Gastrocnemius medialis (tissue), 4 donors: ENCODE measurements at regions not wholly inside any gene's neighbourhood (a gene's known extent, or its start where the extent isn't known, plus 50 kb on each side); places are given as distances from the start of the nearest gene placed in this dataset.
A peak's percentile ranks its signal among the peaks of the same experiment; 100 is the strongest.

Experiments
- ATAC-seq, 2 donors: fragments of 150-250 bp; one replicate each; pipeline ENCODE4 v1.9.1; 2016
- DNase-seq, 2 donors: peaks; one replicate each; pipeline ENCODE4 v3.0.0-alpha.2; 2019
- H3K27ac ChIP-seq, 4 donors: fragments of 200-600 bp; sonication (generic); 1 replicate in 1 of 4; 2 replicates in 3 of 4; pipeline ENCODE4 v1.5.1; 2016 to 2018; ENCODE audit warnings: mild to moderate bottlenecking in 2 of 4, moderate library complexity in 1 of 4
- H3K27me3 ChIP-seq, 3 donors: fragments of 200-600 bp; sonication (generic) in 2 of 3; 1 replicate in 1 of 3; 2 replicates in 2 of 3; pipeline versions ENCODE4 v1.5.1 to v1.6.0; 2016 to 2019; ENCODE audit warnings: mild to moderate bottlenecking in 1 of 3, moderate library complexity in 1 of 3
- H3K36me3 ChIP-seq, 2 donors: fragments of 200-600 bp; sonication (generic) in 1 of 2; one replicate each; pipeline ENCODE4 v1.5.1; 2017 to 2018
- H3K4me1 ChIP-seq, 2 donors: fragments of 200-600 bp; sonication (generic) in 1 of 2; one replicate each; pipeline ENCODE4 v1.5.1; 2016 to 2017; ENCODE audit warnings: mild to moderate bottlenecking in 2 of 2
- H3K4me3 ChIP-seq, 4 donors: fragments of 200-600 bp; sonication (generic) in 3 of 4; 1 replicate in 1 of 4; 2 replicates in 3 of 4; pipeline ENCODE4 v1.5.1; 2016 to 2019; ENCODE audit warnings: mild to moderate bottlenecking in 2 of 4
- H3K9me3 ChIP-seq, 3 donors: fragments of 200-600 bp; sonication (generic) in 2 of 3; 1 replicate in 1 of 3; 2 replicates in 2 of 3; pipeline ENCODE4 v1.5.1; 2016 to 2019
- POLR2A ChIP-seq, 2 donors: fragments of 450-650 bp; IDR thresholded peaks; one replicate each; pipeline ENCODE4 v1.6.1; 2017; ENCODE audit warnings: antibody characterized with exemption in 2 of 2, mild to moderate bottlenecking in 2 of 2, moderate library complexity in 2 of 2
- in situ Hi-C, 4 donors: fragments of 200-750 bp; cut with MboI; loops; one replicate each; pipeline versions ENCODE4 v1.15.0 to v1.8.0; 2017; ENCODE audit warnings: low sequenced_read_pairs in 4 of 4
- intact Hi-C: fragments of 100-400 bp; cut with DNase I; formaldehyde crosslinking; loops from one replicate; pipeline ENCODE4 v1.15.1; 2023; ENCODE audit warnings: low total_unique reads
- TF ChIP-seq, protein P1 (sequence below), 5 experiments: fragments of 450-650 bp in 3 of 5; fragments of 200-600 bp in 2 of 5; sonication (generic) in 2 of 5; IDR thresholded peaks in 4 of 5; conservative IDR thresholded peaks in 1 of 5; 1 replicate in 4 of 5; 2 replicates in 1 of 5; pipeline ENCODE4 v1.5.1; 2016 to 2019; ENCODE audit warnings: antibody characterized with exemption in 5 of 5, mild to moderate bottlenecking in 3 of 5, moderate library complexity in 3 of 5

GRCh38 chr3:126252373-126252772 is 72.0 kb upstream of the ALDH1L1 start:
- Histone ChIP-seq H3K36me3 (no peaks in the 10 kb centered on the region), H3K27ac (no peak overlapping the region), H3K9me3 (no peaks in the 10 kb centered on the region), H3K4me1 (no peaks in the 10 kb centered on the region), H3K4me3 (no peak overlapping the region), H3K27me3 (no peaks in the 10 kb centered on the region)
- ATAC-seq (no peak), DNase-seq (no peak)
- TF ChIP-seq, protein P1, sequence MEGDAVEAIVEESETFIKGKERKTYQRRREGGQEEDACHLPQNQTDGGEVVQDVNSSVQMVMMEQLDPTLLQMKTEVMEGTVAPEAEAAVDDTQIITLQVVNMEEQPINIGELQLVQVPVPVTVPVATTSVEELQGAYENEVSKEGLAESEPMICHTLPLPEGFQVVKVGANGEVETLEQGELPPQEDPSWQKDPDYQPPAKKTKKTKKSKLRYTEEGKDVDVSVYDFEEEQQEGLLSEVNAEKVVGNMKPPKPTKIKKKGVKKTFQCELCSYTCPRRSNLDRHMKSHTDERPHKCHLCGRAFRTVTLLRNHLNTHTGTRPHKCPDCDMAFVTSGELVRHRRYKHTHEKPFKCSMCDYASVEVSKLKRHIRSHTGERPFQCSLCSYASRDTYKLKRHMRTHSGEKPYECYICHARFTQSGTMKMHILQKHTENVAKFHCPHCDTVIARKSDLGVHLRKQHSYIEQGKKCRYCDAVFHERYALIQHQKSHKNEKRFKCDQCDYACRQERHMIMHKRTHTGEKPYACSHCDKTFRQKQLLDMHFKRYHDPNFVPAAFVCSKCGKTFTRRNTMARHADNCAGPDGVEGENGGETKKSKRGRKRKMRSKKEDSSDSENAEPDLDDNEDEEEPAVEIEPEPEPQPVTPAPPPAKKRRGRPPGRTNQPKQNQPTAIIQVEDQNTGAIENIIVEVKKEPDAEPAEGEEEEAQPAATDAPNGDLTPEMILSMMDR (IDR thresholded peaks at IDR 0.05 in 4 of 5, conservative IDR thresholded peaks at IDR 0.05 in 1 of 5), result no peak
- TF ChIP-seq POLR2A (IDR thresholded peaks at IDR 0.05), result no peak
- in situ Hi-C loops, result loop anchor here in 2 of 4 donors (5.0 to 10.0 kb wide), 2 partner anchors 135 to 222 kb away; partner anchors contain the start of gene ZXDC (in 2 of the 2)
- intact Hi-C loops, result no loop called here

GRCh38 chr3:126245811-126246727 is 65.7 kb upstream of the ALDH1L1 start:
- H3K9me3 ChIP-seq, result no peaks in the 10 kb centered on the region
- intact Hi-C loops, result loop anchor here (1.0 to 5.0 kb wide), 2 partner anchors 114 to 143 kb away; no protein-coding TSS in a partner anchor
- peak overlapping the region in 3 of 4 donors; percentile 4 to 46 (median 19) for H3K27ac ChIP-seq
- peaks cover 0 to 4% of the 10 kb centered on the region in 2 donors for H3K4me1 ChIP-seq
- peak; percentile 53 to 69 for DNase-seq
- H3K27me3 ChIP-seq, result no peaks in the 10 kb centered on the region
- no peaks in the 10 kb centered on the region for H3K36me3 ChIP-seq
- ATAC-seq, result peak; percentile 93 to 95
- no peak overlapping the region for H3K4me3 ChIP-seq
- TF ChIP-seq, protein P1 (IDR thresholded peaks at IDR 0.05 in 4 of 5, conservative IDR thresholded peaks at IDR 0.05 in 1 of 5), result peak in 4 of 5 experiments; percentile 41 to 63 (median 53)
- TF ChIP-seq POLR2A (IDR thresholded peaks at IDR 0.05), result no peak
- in situ Hi-C loops, result loop anchor here in 3 of 4 donors (5.0 to 10.0 kb wide), 3 partner anchors 141 to 149 kb away; partner anchors contain the start of gene CFAP100 (in 2 of the 3)
